Endothelial cell of umbilical vein (primary cell): ENCODE measurements at regions not wholly inside any gene's neighbourhood (a gene's known extent, or its start where the extent isn't known, plus 50 kb on each side); places are given as distances from the start of the nearest gene placed in this dataset.

Experiments
- BruUV-seq: library from RNA; stranded (reverse); fragments of 400-500 nt; replicated peaks from 2 replicates; lab custom pipeline; 2021; lab: Mats Ljungman, UMichigan
- CTCF ChIA-PET: fragments of 300-600, 350-600 bp; sonication (Branson Sonifier 250); formaldehyde crosslinking; loops from one replicate; lab custom pipeline; 2021; ENCODE audit warnings: antibody characterized with exemption, inconsistent platforms; lab: Charles Lee
- POLR2A ChIA-PET: fragments of 300-600, 350-600 bp; sonication (Branson Sonifier 250); formaldehyde crosslinking; loops from one replicate; lab custom pipeline; 2021; ENCODE audit warnings: antibody characterized with exemption, inconsistent platforms; lab: Charles Lee
- DNase-seq: peaks from one replicate; pipeline ENCODE4 v3.0.0-alpha.2; 2011; ENCODE audit warnings: low read depth, low spot score
- FAIRE-seq: peaks from 2 replicates; lab custom pipeline; 2011; peaks lifted over from hg19 to GRCh38; lab: Jason Lieb, UNC
- H2AFZ ChIP-seq: 2 replicates; pipeline ENCODE4 v1.6.0; 2012; ENCODE audit warnings: low read depth, low read length, control low read depth, inconsistent platforms
- H3K27ac ChIP-seq: 2 replicates; pipeline ENCODE4 v1.5.1; 2011; ENCODE audit warnings: low read depth, mild to moderate bottlenecking, control low read depth, low read length, moderate library complexity; ENCODE audit not compliant: insufficient read depth
- H3K27me3 ChIP-seq, 2 experiments: 2 replicates each; pipeline versions ENCODE4 v1.6.0 to v1.6.1; 2011; ENCODE audit warnings: low read length in 2 of 2, mixed read lengths in 1 of 2; ENCODE audit not compliant: control insufficient read depth in 2 of 2, insufficient read depth in 2 of 2
- H3K36me3 ChIP-seq, 2 experiments: 2 replicates in 1 of 2; 3 replicates in 1 of 2; pipeline ENCODE4 v1.5.1; 2011; ENCODE audit warnings: low read length in 2 of 2, mild to moderate bottlenecking in 1 of 2, moderate library complexity in 1 of 2; ENCODE audit not compliant: control insufficient read depth in 2 of 2, insufficient read depth in 2 of 2; ENCODE audit errors: extremely low read depth in 1 of 2
- H3K4me1 ChIP-seq: 3 replicates; pipeline ENCODE4 v1.5.1; 2011; ENCODE audit warnings: mild to moderate bottlenecking, low read length; ENCODE audit not compliant: control insufficient read depth, insufficient read depth; ENCODE audit errors: extremely low read depth
- H3K4me2 ChIP-seq: 2 replicates; pipeline ENCODE4 v1.6.1; 2011; ENCODE audit warnings: low read length, control low read depth, mixed read lengths; ENCODE audit not compliant: insufficient read depth
- H3K4me3 ChIP-seq, 3 experiments: fragments of 200-600 bp in 1 of 3; sonication (generic), shearing (Covaris generic) in 1 of 3; replicated peaks in 1 of 3; 2 replicates each; pipeline ENCODE4 v1.5.1; 2011 to 2016; ENCODE audit warnings: control low read depth in 3 of 3, low read length in 3 of 3, mild to moderate bottlenecking in 2 of 3, inconsistent platforms in 1 of 3, low read depth in 1 of 3, moderate library complexity in 1 of 3; ENCODE audit not compliant: insufficient read depth in 1 of 3
- H3K79me2 ChIP-seq: 2 replicates; pipeline ENCODE4 v1.6.0; 2012; ENCODE audit warnings: low read length, inconsistent platforms; ENCODE audit not compliant: control insufficient read depth, insufficient read depth
- H3K9ac ChIP-seq: replicated peaks from 2 replicates; pipeline ENCODE3; 2011; ENCODE audit warnings: low read length, control low read depth; ENCODE audit not compliant: insufficient read depth; ENCODE audit errors: extremely low read depth
- H3K9me1 ChIP-seq: replicated peaks from 3 replicates; pipeline ENCODE4 v1.6.0; 2011; ENCODE audit warnings: mild to moderate bottlenecking, low read length; ENCODE audit not compliant: control insufficient read depth, insufficient read depth; ENCODE audit errors: extremely low read depth
- H3K9me3 ChIP-seq: replicated peaks from 2 replicates; pipeline ENCODE4 v1.5.1; 2012; ENCODE audit warnings: low read length, inconsistent platforms; ENCODE audit not compliant: control insufficient read depth, insufficient read depth
- H4K20me1 ChIP-seq: replicated peaks from 2 replicates; pipeline ENCODE3; 2011; ENCODE audit warnings: mild to moderate bottlenecking, low read length; ENCODE audit not compliant: control insufficient read depth, insufficient read depth; ENCODE audit errors: extremely low read depth
- CTCF ChIP-seq, 2 donors: IDR thresholded peaks; 1 replicate in 1 of 2; 2 replicates in 1 of 2; pipeline ENCODE4 v1.5.1; 2011; ENCODE audit warnings: low read length in 2 of 2, mild to moderate bottlenecking in 2 of 2, moderate library complexity in 2 of 2, control low read depth in 1 of 2, inconsistent platforms in 1 of 2, low read depth in 1 of 2; ENCODE audit not compliant: insufficient read depth in 1 of 2; ENCODE audit errors: extremely low read depth in 1 of 2
- EZH2 ChIP-seq: IDR thresholded peaks from 2 replicates; pipeline ENCODE4 v1.6.1; 2012; ENCODE audit warnings: borderline replicate concordance, low read depth, mild to moderate bottlenecking, moderate library complexity, low read length, inconsistent platforms; ENCODE audit not compliant: severe bottlenecking
- FOS ChIP-seq: IDR thresholded peaks from 2 replicates; pipeline ENCODE4 v1.6.1; 2011; ENCODE audit warnings: mild to moderate bottlenecking, low read length, moderate library complexity, borderline replicate concordance; ENCODE audit not compliant: insufficient read depth
- GATA2 ChIP-seq: IDR thresholded peaks from 2 replicates; pipeline ENCODE4 v1.7.0; 2011; ENCODE audit warnings: low read depth, mild to moderate bottlenecking, moderate library complexity, mixed read lengths, low read length; ENCODE audit not compliant: insufficient read length, insufficient read depth
- JUN ChIP-seq: IDR thresholded peaks from 2 replicates; pipeline ENCODE4 v1.6.1; 2011; ENCODE audit warnings: borderline replicate concordance, low read depth; ENCODE audit not compliant: insufficient read length, insufficient read depth
- MAX ChIP-seq: IDR thresholded peaks from 2 replicates; pipeline ENCODE4 v1.6.1; 2011; ENCODE audit not compliant: insufficient read depth, insufficient read length
- MYC ChIP-seq: IDR thresholded peaks from one replicate; pipeline ENCODE4 v1.6.1; 2011; ENCODE audit warnings: mild to moderate bottlenecking, low read depth, low read length
- POLR2A ChIP-seq: IDR thresholded peaks from 2 replicates; pipeline ENCODE4 v1.6.1; 2012; ENCODE audit warnings: low read depth, mild to moderate bottlenecking, control low read depth, low read length
- POLR2AphosphoS5 ChIP-seq: IDR thresholded peaks from 2 replicates; pipeline ENCODE4 v1.6.1; 2012; ENCODE audit warnings: low read depth, mild to moderate bottlenecking, control low read depth, low read length, moderate library complexity; ENCODE audit not compliant: insufficient read depth
- dilution Hi-C: fragments of 300-500 bp; cut with MboI; formaldehyde crosslinking; loops from one replicate; pipeline ENCODE4 v1.15.0; 2019; ENCODE audit warnings: low sequenced_read_pairs; ENCODE audit not compliant: extremely low pct_ligation_motif_present
- intact Hi-C: fragments of 100-400 bp; cut with micrococcal nuclease; formaldehyde crosslinking; loops from one replicate; pipeline ENCODE4 v1.10.0; 2022

GRCh38 chr1:244768186-244768585 lies 67.3 kb upstream of the COX20 start:
- ChIA-PET CTCF (no interaction called here), POLR2A (no interaction called here)
- no peak overlapping the region for H3K27ac ChIP-seq
- dilution Hi-C loops, result no loop called here
- H3K4me1 ChIP-seq, result no peaks in the 10 kb centered on the region
- intact Hi-C loops, result no loop called here
- TF ChIP-seq JUN (no peak), POLR2A (no peak), CTCF (IDR thresholded peaks at IDR 0.05; ENCODE audit: extremely low read depth in 1 of 2, insufficient read depth in 1 of 2, low read depth in 1 of 2, low read length in 2 of 2) (no peak), EZH2 (no peak), MAX (no peak), MYC (no peak), FOS (no peak), GATA2 (no peak), POLR2AphosphoS5 (no peak)
- H3K79me2 ChIP-seq, result no peaks in the 10 kb centered on the region
- H3K27me3 ChIP-seq, result peaks cover 0 to 3% of the 10 kb centered on the region in 2 experiments
- no peak overlapping the region for H3K4me3 ChIP-seq
- DNase-seq, result no peak
- H3K9me3 ChIP-seq, result no peaks in the 10 kb centered on the region
- H3K36me3 ChIP-seq, result no peaks in the 10 kb centered on the region
- no peak overlapping the region for H3K9ac ChIP-seq
- no peak for FAIRE-seq
- no peak overlapping the region for H3K4me2 ChIP-seq
- no peaks in the 10 kb centered on the region for H3K9me1 ChIP-seq
- no peak overlapping the region for H2AFZ ChIP-seq
- BruUV-seq, result no TSS peak
- H4K20me1 ChIP-seq, result no peaks in the 10 kb centered on the region
